Lower leg skin (tissue), 3 donors: ENCODE measurements at regions not wholly inside any gene's neighbourhood (a gene's known extent, or its start where the extent isn't known, plus 50 kb on each side); places are given as distances from the start of the nearest gene placed in this dataset.

Experiments
- CTCF ChIP-seq, 3 donors: fragments of 450-650 bp; IDR thresholded peaks; one replicate each; pipeline ENCODE4 v1.5.1; 2016; ENCODE audit warnings: antibody characterized with exemption in 3 of 3, mild to moderate bottlenecking in 3 of 3, moderate library complexity in 2 of 3
- POLR2A ChIP-seq, 2 donors: fragments of 450-650 bp; IDR thresholded peaks; one replicate each; pipeline ENCODE4 v1.6.1; 2016 to 2017; ENCODE audit warnings: antibody characterized with exemption in 2 of 2, mild to moderate bottlenecking in 1 of 2, moderate library complexity in 1 of 2

GRCh38 chr3:150144191-150144708 lies 173.6 kb upstream of the PFN2 start:
- TF ChIP-seq CTCF (IDR thresholded peaks at IDR 0.05) (no peak), POLR2A (IDR thresholded peaks at IDR 0.05) (no peak)
